ENCODE measurements at regions not wholly inside any gene's neighbourhood (a gene's known extent, or its start where the extent isn't known, plus 50 kb on each side); places are given as distances from the start of the nearest gene placed in this dataset.

- TF ChIP-seq EZH2 (IDR thresholded peaks at IDR 0.05; ENCODE audit: borderline replicate concordance, low read length) (no peak), CTCF (IDR thresholded peaks at IDR 0.05; ENCODE audit: low read length) (no peak)
Measured at GRCh38 chr2:125584732-125585131, 1071.2 kb upstream of the GYPC start.
